Pancreas (tissue), 10 donors: ENCODE measurements at regions not wholly inside any gene's neighbourhood (a gene's known extent, or its start where the extent isn't known, plus 50 kb on each side); places are given as distances from the start of the nearest gene placed in this dataset.

ENCODE experiments used
- ATAC-seq, 4 donors: fragments of 200-7000 bp; cut with Tn5 transposase; one replicate each; pipeline versions ENCODE4 v1.8.0 to v1.9.1; 2020; ENCODE audit warnings: mild to moderate bottlenecking in 4 of 4, moderate library complexity in 4 of 4
- DNase-seq, 6 donors: peaks; one replicate each; pipeline ENCODE4 v3.0.0-alpha.2; 2020
- FAIRE-seq: peaks from 2 replicates; lab custom pipeline; 2012; peaks lifted over from hg19 to GRCh38; lab: Jason Lieb, UNC
- H3K27ac ChIP-seq, 4 donors: fragments of 200-600 bp; sonication (generic); 1 replicate in 3 of 4; 2 replicates in 1 of 4; pipeline versions ENCODE4 v1.5.0 to v1.8.0; 2020
- H3K27me3 ChIP-seq, 4 donors: fragments of 200-600 bp; one replicate each; pipeline ENCODE4 v1.8.0; 2021
- H3K36me3 ChIP-seq, 3 donors: fragments of 200-600 bp; sonication (generic) in 1 of 3; one replicate each; pipeline versions ENCODE4 v1.5.0 to v1.8.0; 2020 to 2021
- H3K4me1 ChIP-seq, 3 donors: fragments of 200-600 bp; one replicate each; pipeline ENCODE4 v1.8.0; 2021
- H3K4me3 ChIP-seq, 4 donors: fragments of 200-600 bp; sonication (generic) in 2 of 4; one replicate each; pipeline versions ENCODE4 v1.5.0 to v1.8.0; 2020 to 2021
- H3K9me3 ChIP-seq, 4 donors: fragments of 200-600 bp; one replicate each; pipeline ENCODE4 v1.8.0; 2021
- WGBS, 2 donors: extraction: QIAGEN DNeasy Blood & Tissue Kit; methylation state at CpG; one replicate each; pipeline ENCODE4 v1.1.7; 2013; 5-methylcytosine and 5-hydroxymethylcytosine counted together
- intact Hi-C, 3 donors: fragments of 100-400 bp; cut with DNase I; formaldehyde crosslinking; loops; one replicate each; pipeline versions ENCODE4 v1.11.1 to v1.14.2; 2022
- TF ChIP-seq, protein P1 (sequence below), 4 donors: fragments of 200-600 bp; sonication (generic) in 3 of 4; IDR thresholded peaks; one replicate each; pipeline versions ENCODE4 v1.5.0 to v1.8.0; 2021; ENCODE audit warnings: antibody characterized with exemption in 4 of 4
- donor health status: healthy with polysubstance abuse.
- donor health status: DM: no; HTN: no; CAD: no; lungs with moderate emphysema.
- donor health status: DM: no; HTN: no; CAD: no.
- donor health status: control.
- donor health status: control.
- donor health status: Bipolar disorder and iron deficiency.
- donor health status: DM: yes; HTN: yes; CAD: no.
- donor health status: DM: no; HTN: no; CAD: no.
- donor health status: DM: no; HTN: no; CAD: no.
- donor health status: DM: yes; HTN: yes; CAD: no.

DNA sequence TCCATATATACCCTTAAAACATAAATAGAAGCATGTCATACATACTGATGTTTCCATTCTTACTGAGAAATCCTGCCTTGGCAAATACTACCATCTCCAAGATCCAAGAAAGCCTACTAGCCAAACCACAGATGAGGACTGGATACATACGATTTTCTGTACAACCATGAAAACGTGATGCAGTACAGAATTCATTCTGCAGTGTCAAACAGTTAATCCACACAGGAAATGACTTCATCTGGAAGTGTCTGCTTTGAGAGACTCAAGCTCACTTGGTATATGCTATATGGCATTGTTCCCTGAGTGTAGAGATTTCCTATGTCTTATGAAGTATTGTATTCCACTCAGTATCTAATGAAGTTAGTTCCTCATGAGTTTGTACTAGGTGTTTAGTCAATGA is 94.3 kb downstream of the CT47B1 start:
- WGBS, 2 donors = 37 to 46% methylated on average over 2 of the region's 2 CpGs

DNA sequence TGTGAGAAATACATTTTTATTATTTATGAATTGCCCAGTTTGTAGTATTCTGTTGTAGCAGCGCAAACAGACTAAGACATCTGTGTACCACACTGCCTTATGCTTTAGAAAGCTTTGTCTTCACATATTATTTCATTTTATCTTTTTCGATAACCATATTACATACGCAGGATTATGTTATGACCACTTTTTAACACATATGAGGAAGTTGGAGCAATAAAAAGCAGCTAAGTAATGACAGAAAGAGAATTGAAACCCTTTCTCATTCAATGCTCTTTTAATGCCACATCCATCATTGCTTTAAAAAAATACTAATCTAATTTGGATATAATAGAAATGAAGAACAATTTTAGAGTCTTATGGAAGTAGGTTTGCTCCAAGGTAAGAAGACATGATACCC is 99.7 kb downstream of the CT47B1 start:
- no peak overlapping the region for H3K27ac ChIP-seq
- H3K9me3 ChIP-seq = no peaks in the 10 kb centered on the region
- ATAC-seq = no peak
- TF ChIP-seq, protein P1, sequence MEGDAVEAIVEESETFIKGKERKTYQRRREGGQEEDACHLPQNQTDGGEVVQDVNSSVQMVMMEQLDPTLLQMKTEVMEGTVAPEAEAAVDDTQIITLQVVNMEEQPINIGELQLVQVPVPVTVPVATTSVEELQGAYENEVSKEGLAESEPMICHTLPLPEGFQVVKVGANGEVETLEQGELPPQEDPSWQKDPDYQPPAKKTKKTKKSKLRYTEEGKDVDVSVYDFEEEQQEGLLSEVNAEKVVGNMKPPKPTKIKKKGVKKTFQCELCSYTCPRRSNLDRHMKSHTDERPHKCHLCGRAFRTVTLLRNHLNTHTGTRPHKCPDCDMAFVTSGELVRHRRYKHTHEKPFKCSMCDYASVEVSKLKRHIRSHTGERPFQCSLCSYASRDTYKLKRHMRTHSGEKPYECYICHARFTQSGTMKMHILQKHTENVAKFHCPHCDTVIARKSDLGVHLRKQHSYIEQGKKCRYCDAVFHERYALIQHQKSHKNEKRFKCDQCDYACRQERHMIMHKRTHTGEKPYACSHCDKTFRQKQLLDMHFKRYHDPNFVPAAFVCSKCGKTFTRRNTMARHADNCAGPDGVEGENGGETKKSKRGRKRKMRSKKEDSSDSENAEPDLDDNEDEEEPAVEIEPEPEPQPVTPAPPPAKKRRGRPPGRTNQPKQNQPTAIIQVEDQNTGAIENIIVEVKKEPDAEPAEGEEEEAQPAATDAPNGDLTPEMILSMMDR (IDR thresholded peaks at IDR 0.05) = no peak
- H3K4me3 ChIP-seq = no peak overlapping the region
- no peaks in the 10 kb centered on the region for H3K36me3 ChIP-seq
- H3K4me1 ChIP-seq = no peaks in the 10 kb centered on the region
- intact Hi-C loops = no loop called here
- 85 to 91% methylated on average over 3 of the region's 3 CpGs for WGBS, 2 donors
- no peak for FAIRE-seq
- DNase-seq = no peak
- peaks cover 0 to 4% (median 0%) of the 10 kb centered on the region in 4 donors for H3K27me3 ChIP-seq

More for the DNA sequence above, 94.3 kb downstream of the CT47B1 start:
- Histone ChIP-seq H3K4me3 (no peak overlapping the region), H3K27me3 (no peaks in the 10 kb centered on the region), H3K4me1 (no peaks in the 10 kb centered on the region), H3K9me3 (no peaks in the 10 kb centered on the region), H3K36me3 (no peaks in the 10 kb centered on the region), H3K27ac (no peak overlapping the region)
- ATAC-seq (no peak), FAIRE-seq (no peak), DNase-seq (no peak)
- TF ChIP-seq, protein P1 (IDR thresholded peaks at IDR 0.05) = no peak
- intact Hi-C loops = no loop called here

DNA sequence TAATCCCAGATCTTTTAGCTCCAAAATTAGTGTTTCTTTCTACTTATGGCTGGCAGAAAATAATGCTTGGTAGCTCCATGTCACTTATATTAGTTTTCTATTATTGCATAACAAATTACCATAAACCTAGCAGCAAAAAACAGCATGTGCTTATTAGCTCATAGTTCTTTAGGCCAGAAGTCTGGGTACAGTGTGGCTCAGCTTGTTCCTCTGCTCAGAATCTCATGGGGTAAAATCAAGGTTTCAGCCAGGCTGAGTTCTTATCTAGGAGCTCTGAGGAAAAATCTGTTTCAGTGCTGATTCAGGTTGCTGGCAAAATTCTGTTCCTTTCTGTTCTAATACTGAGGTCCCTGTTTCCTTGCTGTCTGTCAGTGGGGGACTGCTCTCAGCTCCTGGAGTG is 101.1 kb downstream of the CT47B1 start:
- intact Hi-C loops = no loop called here
- FAIRE-seq (no peak), ATAC-seq (no peak), DNase-seq (no peak)
- Histone ChIP-seq H3K27ac (no peak overlapping the region), H3K36me3 (no peaks in the 10 kb centered on the region), H3K27me3 (peaks cover 0 to 4% (median 0%) of the 10 kb centered on the region in 4 donors), H3K9me3 (no peaks in the 10 kb centered on the region), H3K4me3 (no peak overlapping the region), H3K4me1 (no peaks in the 10 kb centered on the region)
- TF ChIP-seq, protein P1 (IDR thresholded peaks at IDR 0.05) = no peak

DNA sequence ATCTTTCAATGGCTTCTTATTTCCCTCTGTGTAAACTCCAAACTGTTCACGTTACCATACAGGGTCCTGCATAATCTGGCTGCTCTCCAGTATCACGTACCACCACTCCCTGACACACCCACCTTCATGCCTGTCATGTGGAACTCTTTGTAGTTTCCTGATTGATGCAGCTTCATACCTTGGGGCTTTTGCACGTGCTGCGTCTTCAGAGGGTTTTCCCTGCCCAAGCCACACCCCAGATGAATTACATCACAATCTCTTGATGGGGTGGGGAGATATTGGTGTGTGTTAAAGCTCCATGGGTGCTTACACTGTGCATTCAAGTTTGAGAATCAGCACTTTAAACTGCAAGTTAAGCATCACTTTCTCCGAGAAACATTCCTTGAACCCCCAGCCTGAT is 101.9 kb downstream of the CT47B1 start:
- ATAC-seq = no peak
- no peak for FAIRE-seq
- DNase-seq = no peak
- Histone ChIP-seq H3K9me3 (no peaks in the 10 kb centered on the region), H3K27me3 (peaks cover 0 to 4% (median 0%) of the 10 kb centered on the region in 4 donors), H3K4me3 (no peak overlapping the region), H3K36me3 (no peaks in the 10 kb centered on the region), H3K27ac (no peak overlapping the region), H3K4me1 (no peaks in the 10 kb centered on the region)
- 31 to 34% methylated on average over 5 of the region's 5 CpGs for WGBS, 2 donors
- intact Hi-C loops = no loop called here
- TF ChIP-seq, protein P1 (IDR thresholded peaks at IDR 0.05) = no peak

DNA sequence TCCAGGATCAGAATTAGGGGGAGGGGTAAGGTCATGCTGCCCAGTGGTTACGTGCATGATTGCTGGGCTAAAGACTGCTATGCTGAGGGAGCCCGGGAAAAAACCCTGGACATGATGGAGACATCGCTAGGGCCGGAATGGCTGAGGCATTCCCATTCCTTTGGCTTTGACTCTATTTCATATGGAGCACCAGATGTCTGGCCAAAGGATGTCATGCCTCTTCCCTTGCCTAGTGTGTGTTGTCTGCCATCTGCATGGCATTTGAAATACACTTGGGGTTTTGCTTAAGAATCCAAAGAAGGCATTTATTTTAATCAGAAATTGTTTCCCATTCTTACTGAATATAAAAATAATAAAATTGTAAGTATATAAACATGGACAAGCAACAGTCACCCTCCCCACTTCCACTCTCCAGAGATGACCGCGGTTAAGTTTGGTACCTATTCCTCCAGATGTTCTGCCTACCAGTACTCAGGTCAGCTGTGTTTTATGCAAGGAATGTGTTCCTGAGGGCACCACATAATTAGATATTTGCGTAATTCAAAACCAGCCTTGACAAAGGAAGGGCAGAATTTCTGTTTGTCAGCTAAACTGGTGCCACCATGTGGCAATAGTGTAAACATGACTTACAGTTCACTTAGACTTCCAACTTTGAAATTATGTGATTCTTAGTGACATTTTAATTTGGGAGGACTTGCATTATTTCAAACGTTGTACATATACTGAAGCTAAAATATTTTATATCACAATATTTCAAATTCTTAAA is 105.9 kb downstream of the CT47B1 start:
- intact Hi-C loops = no loop called here
- Histone ChIP-seq H3K27ac (no peak overlapping the region), H3K4me1 (no peaks in the 10 kb centered on the region), H3K27me3 (peaks cover 0 to 5% (median 0%) of the 10 kb centered on the region in 4 donors), H3K4me3 (no peak overlapping the region), H3K9me3 (no peaks in the 10 kb centered on the region), H3K36me3 (no peaks in the 10 kb centered on the region)
- peak; percentile 63 for FAIRE-seq
- 37 to 40% methylated on average over 8 of the region's 8 CpGs for WGBS, 2 donors
- TF ChIP-seq, protein P1 (IDR thresholded peaks at IDR 0.05) = no peak
- DNase-seq = no peak
- peak in 3 of 4 donors; percentile 54 to 62 (median 60) for ATAC-seq
